NCI-H1048 (cell line): ENCODE measurements at regions not wholly inside any gene's neighbourhood (a gene's known extent, or its start where the extent isn't known, plus 50 kb on each side); places are given as distances from the start of the nearest gene placed in this dataset.

Experiments
- DNase-seq: peaks from one replicate; lab custom pipeline; 2025; lab: John Stamatoyannopoulos, UW

GRCh38 chr1:81071969-81072753 is 728.6 kb upstream of the ADGRL2 start:
- DNase-seq = no peak

DNA sequence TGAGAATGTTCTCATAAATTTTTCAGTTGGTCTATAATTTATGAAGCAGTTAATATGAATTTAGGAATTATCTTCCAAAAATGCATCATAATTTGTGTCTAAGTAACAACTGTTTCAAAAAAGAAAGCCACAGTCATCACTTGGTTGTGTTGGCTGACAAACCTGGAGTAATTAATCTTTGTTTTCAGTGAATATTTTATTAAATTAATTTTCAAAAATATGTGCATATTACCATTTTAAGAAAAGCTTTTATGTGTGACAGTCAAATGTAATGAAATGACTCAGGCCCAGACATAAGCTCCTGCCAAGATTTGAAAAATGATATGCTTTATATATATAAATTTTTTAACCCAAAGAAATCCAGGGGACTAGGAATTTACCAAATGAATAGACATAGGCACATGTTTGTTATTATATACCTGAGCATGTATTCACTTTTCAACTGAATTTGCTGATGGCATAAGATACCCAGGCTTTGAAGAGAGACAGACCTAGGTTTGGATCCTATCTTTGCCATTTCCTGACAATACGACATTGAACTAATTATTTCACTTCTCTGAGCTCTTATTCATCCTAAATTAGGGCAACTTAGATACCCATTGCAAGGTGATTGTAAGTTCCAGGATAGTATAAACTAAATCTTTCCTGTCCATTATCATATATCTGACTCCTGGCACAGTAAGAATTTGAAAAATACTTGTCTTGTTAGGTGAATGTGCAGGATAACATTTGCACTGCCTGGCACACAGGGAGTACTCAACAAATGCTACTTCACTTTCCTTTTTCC is 729.5 kb upstream of the ADGRL2 start:
- no peak for DNase-seq

GRCh38 chr1:81069856-81070255 is 730.9 kb upstream of the ADGRL2 start:
- no peak for DNase-seq

GRCh38 chr1:81068726-81069125 is 732.0 kb upstream of the ADGRL2 start:
- no peak for DNase-seq

- no peak for DNase-seq
These were observed 746.9 kb upstream of the ADGRL2 start for GRCh38 chr1:81053826-81054225.

- DNase-seq = no peak
These were observed 748.6 kb upstream of the ADGRL2 start for GRCh38 chr1:81052162-81052561.

GRCh38 chr1:81050390-81050789 is 750.3 kb upstream of the ADGRL2 start:
- DNase-seq = no peak

GRCh38 chr1:81044708-81045107 is 756.0 kb upstream of the ADGRL2 start:
- DNase-seq = no peak

DNA sequence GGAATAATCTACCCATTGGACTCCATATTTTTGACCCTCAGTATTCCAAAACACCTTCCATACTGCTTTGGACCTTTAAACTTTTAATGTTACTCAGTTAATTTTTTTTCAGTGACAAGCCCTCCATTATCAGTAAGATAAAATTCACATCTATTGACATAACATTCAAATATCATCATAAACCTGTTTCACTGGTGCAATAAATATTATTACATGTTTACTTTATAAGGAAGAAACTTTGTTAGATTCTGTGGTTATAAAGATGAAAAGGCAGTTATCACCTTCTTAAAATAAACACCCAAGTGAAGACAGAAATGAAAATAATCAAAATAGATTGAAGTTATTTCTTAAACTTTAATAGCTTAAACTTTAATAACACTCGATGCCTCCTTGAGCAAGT is 758.5 kb upstream of the ADGRL2 start:
- DNase-seq = no peak

DNA sequence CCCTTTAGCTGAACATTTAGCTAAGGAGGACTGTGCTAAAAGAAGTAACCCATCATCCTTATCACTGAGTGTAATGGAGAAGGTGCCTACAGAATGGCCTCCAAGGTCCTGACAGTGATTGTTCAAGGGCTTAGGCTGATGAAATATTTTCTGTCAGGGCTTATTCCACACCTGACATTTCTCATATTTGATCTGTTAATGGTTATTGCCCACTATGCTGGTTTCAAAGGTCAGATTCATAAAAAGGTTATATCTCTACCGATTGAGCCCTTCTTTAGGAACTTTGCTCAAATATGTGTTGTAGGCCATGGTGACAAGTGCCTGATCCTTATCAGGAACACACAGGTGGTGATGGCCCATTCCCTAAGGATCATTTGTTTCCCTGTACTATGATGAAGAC is 766.4 kb upstream of the ADGRL2 start:
- DNase-seq = no peak

- no peak for DNase-seq
These were observed 767.7 kb upstream of the ADGRL2 start for GRCh38 chr1:81032973-81033425.

GRCh38 chr1:81032374-81032773 is 768.4 kb upstream of the ADGRL2 start:
- no peak for DNase-seq

- DNase-seq = no peak
These were observed 770.3 kb upstream of the ADGRL2 start for GRCh38 chr1:81030441-81030840.

GRCh38 chr1:81029266-81029665 is 771.5 kb upstream of the ADGRL2 start:
- no peak for DNase-seq

- no peak for DNase-seq
These were observed 777.5 kb upstream of the ADGRL2 start for GRCh38 chr1:81023187-81023724.

- no peak for DNase-seq
These were observed 779.6 kb upstream of the ADGRL2 start for GRCh38 chr1:81021134-81021533.

DNA sequence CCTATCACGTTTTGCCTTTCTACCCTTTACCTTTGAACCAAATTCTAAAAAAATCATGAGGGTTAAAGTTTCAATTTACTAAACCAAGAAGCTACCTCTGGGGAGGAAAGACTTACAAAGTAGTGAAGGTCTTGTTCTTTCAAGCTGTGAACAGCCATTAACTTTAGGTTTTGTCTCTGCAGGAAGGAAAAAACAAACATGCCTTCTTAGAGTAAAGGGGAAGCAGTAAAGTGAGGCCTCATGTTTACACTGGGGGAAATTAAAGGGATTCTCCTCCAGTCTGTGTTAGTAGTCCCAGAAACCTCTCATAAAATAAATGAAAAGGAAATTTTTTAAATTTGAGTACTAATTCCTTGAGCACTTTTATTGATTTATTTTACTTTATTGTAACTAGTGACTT is 780.2 kb upstream of the ADGRL2 start:
- DNase-seq = no peak

DNA sequence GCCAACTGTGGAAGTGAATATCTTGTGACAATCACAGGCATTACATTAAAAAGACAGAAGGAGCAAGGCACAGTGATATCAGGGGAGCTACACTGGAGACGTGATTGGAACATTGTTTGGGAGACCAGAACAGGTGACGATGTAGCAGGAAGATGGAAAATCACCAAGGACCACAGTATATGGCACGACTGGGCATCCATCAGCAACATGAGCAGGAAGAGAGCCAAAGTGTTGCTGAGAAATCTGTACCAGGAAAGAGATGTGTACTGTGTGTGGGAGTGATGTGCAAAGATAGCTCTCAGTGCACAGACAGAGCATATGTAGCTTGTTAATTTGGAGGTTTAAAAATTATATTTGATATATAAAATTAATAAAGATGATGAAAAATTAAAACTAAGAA is 790.6 kb upstream of the ADGRL2 start:
- no peak for DNase-seq

GRCh38 chr1:81008293-81008692 is 792.4 kb upstream of the ADGRL2 start:
- DNase-seq = no peak

GRCh38 chr1:81007024-81007423 is 793.7 kb upstream of the ADGRL2 start:
- no peak for DNase-seq

GRCh38 chr1:81006502-81006901 is 794.2 kb upstream of the ADGRL2 start:
- DNase-seq = no peak

DNA sequence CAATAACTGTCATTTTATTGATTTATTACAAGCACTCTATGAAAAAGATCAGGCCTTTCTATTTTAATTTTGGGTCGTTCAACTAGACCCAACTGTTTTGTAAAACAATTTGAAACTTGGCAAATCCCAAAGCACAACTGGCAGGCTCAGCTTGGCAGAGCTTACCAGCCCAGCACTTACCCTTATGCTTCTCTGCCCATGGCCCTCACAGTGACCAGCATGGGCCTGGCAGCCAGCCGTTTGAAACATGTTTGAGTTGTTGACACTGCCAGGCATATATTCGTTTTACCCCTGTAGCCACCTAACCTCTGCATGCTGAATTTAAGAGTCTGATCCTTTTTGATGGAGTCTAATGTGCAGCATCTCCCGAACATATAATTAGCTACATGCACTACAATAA is 796.7 kb upstream of the ADGRL2 start:
- DNase-seq = no peak

DNA sequence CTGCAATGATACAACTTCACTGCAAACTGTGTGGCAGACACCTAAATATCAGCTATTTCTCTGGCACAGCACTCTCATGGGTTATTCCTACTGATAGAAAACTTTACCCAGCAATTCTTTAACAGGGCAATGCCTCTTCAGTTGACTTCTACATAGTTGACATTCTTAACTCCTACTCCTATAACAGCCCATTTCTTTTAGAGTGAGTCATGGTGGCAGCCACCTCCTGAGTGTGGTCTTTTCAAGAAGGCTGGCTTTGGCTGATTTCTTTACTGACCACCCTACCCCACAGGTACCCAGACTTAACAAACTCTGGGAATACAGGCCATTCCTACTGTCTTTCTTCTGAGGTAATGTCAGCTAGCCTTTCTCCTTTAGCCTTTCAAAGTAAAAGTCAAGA is 805.8 kb upstream of the ADGRL2 start:
- DNase-seq = no peak
